Epithelial cell of esophagus (primary cell): ENCODE measurements at regions not wholly inside any gene's neighbourhood (a gene's known extent, or its start where the extent isn't known, plus 50 kb on each side); places are given as distances from the start of the nearest gene placed in this dataset.

Experiments
- DNase-seq: peaks from one replicate; pipeline ENCODE4 v3.0.0; 2010; ENCODE audit warnings: low read depth
- H3K4me3 ChIP-seq: 2 replicates; pipeline ENCODE4 v1.5.1; 2011; ENCODE audit warnings: mild to moderate bottlenecking, low read length, control low read depth
- CTCF ChIP-seq: IDR thresholded peaks from 2 replicates; pipeline ENCODE4 v1.5.1; 2011; ENCODE audit warnings: low read depth, mild to moderate bottlenecking, low read length, control low read depth, inconsistent platforms; ENCODE audit not compliant: insufficient read depth; ENCODE audit errors: missing control alignments

- TF ChIP-seq CTCF: no peak
These were observed 199.7 kb downstream of the KCNS3 start for GRCh38 chr2:18078216-18078615.

GRCh38 chr2:18077704-18078103 lies 199.2 kb downstream of the KCNS3 start:
- TF ChIP-seq CTCF: no peak
- no peak for DNase-seq

More at GRCh38 chr2:18078216-18078615, 199.7 kb downstream of the KCNS3 start:
- no peak overlapping the region for H3K4me3 ChIP-seq
- DNase-seq: no peak

GRCh38 chr2:18077231-18077630 lies 198.8 kb downstream of the KCNS3 start:
- TF ChIP-seq CTCF: no peak
- H3K4me3 ChIP-seq: no peak overlapping the region

More at GRCh38 chr2:18077704-18078103, 199.2 kb downstream of the KCNS3 start:
- H3K4me3 ChIP-seq: no peak overlapping the region

GRCh38 chr2:18074476-18074875 lies 196.0 kb downstream of the KCNS3 start:
- peak; percentile 9 for DNase-seq
- no peak for TF ChIP-seq CTCF
- no peak overlapping the region for H3K4me3 ChIP-seq

More at GRCh38 chr2:18077231-18077630, 198.8 kb downstream of the KCNS3 start:
- no peak for DNase-seq

- DNase-seq: no peak
- H3K4me3 ChIP-seq: no peak overlapping the region
- TF ChIP-seq CTCF: no peak
These were observed 195.1 kb downstream of the KCNS3 start for GRCh38 chr2:18073601-18074000.

GRCh38 chr2:18067588-18068384 lies 189.3 kb downstream of the KCNS3 start:
- no peak overlapping the region for H3K4me3 ChIP-seq
- DNase-seq: no peak
- no peak for TF ChIP-seq CTCF

- DNase-seq: no peak
- H3K4me3 ChIP-seq: no peak overlapping the region
- no peak for TF ChIP-seq CTCF
These were observed 188.4 kb downstream of the KCNS3 start for GRCh38 chr2:18066894-18067293.
